Transverse colon (tissue), 4 donors: ENCODE measurements at regions not wholly inside any gene's neighbourhood (a gene's known extent, or its start where the extent isn't known, plus 50 kb on each side); places are given as distances from the start of the nearest gene placed in this dataset.

Source experiments
- DNase-seq: peaks from one replicate; pipeline ENCODE4 v3.0.0-alpha.2; 2019
- H3K27ac ChIP-seq, 4 donors: fragments of 200-600 bp; sonication (generic); 2 replicates each; pipeline ENCODE4 v1.5.1; 2016 to 2018; ENCODE audit warnings: inconsistent platforms in 4 of 4
- H3K27me3 ChIP-seq: fragments of 200-600 bp; sonication (generic); 2 replicates; pipeline ENCODE4 v1.5.1; 2017; ENCODE audit warnings: inconsistent platforms
- H3K36me3 ChIP-seq, 4 donors: fragments of 200-600 bp; sonication (generic); 2 replicates each; pipeline ENCODE4 v1.5.1; 2017 to 2019; ENCODE audit warnings: inconsistent platforms in 4 of 4
- H3K4me1 ChIP-seq, 4 donors: fragments of 200-600 bp; sonication (generic); 2 replicates each; pipeline ENCODE4 v1.5.1; 2017 to 2020; ENCODE audit warnings: inconsistent platforms in 4 of 4
- H3K4me3 ChIP-seq, 4 donors: fragments of 200-600 bp; sonication (generic); 1 replicate in 1 of 4; 2 replicates in 3 of 4; pipeline versions ENCODE4 v1.5.1 to v1.6.1; 2017 to 2019; ENCODE audit warnings: inconsistent platforms in 4 of 4
- H3K9me3 ChIP-seq, 2 donors: fragments of 200-600 bp; sonication (generic); 2 replicates each; pipeline ENCODE4 v1.5.1; 2017 to 2019; ENCODE audit warnings: inconsistent platforms in 2 of 2
- CTCF ChIP-seq, 5 experiments: fragments of 200-600 bp in 3 of 5; fragments of 450-650 bp in 2 of 5; sonication (generic) in 3 of 5; IDR thresholded peaks; 1 replicate in 2 of 5; 2 replicates in 3 of 5; pipeline ENCODE4 v1.5.1; 2016 to 2017; ENCODE audit warnings: antibody characterized with exemption in 5 of 5, inconsistent platforms in 3 of 5, mild to moderate bottlenecking in 2 of 5, moderate library complexity in 1 of 5
- EP300 ChIP-seq: sonication (generic); formaldehyde crosslinking; IDR thresholded peaks from one replicate; pipeline ENCODE4 v1.6.1; 2017; ENCODE audit warnings: antibody characterized with exemption, low read depth
- POLR2A ChIP-seq: fragments of 450-650 bp; IDR thresholded peaks from one replicate; pipeline ENCODE4 v1.6.1; 2016; ENCODE audit warnings: antibody characterized with exemption, mild to moderate bottlenecking, moderate library complexity
- POLR2AphosphoS5 ChIP-seq, 3 donors: sonication (generic); formaldehyde crosslinking; IDR thresholded peaks; one replicate each; pipeline ENCODE4 v1.6.1; 2016; ENCODE audit warnings: antibody characterized with exemption in 3 of 3
- WGBS, 2 donors: methylation state at CpG; one replicate each; pipeline ENCODE4 v1.1.5; 2018; ENCODE audit warnings: low coverage in 1 of 2; 5-methylcytosine and 5-hydroxymethylcytosine counted together
- in situ Hi-C, 4 donors: fragments of 200-750 bp; cut with MboI; loops; one replicate each; pipeline versions ENCODE4 v1.15.0 to v1.15.1; 2017; ENCODE audit warnings: low sequenced_read_pairs in 3 of 4, low pct_ligation_motif_present in 1 of 4, low pct_unique_long_range_greater_than_20kb in 1 of 4
- intact Hi-C: fragments of 100-400 bp; cut with DNase I; formaldehyde crosslinking; loops from one replicate; pipeline ENCODE4 v1.15.1; 2023; ENCODE audit warnings: low total_unique reads

GRCh38 chr10:124313374-124313773 is 105.3 kb downstream of the OAT start:
- in situ Hi-C loops, result no loop called here
- intact Hi-C loops, result loop anchor here (5.0 kb wide), 1 partner anchor 2001 kb away; no protein-coding TSS in a partner anchor
- Histone ChIP-seq H3K4me3 (no peak overlapping the region), H3K27me3 (no peaks in the 10 kb centered on the region), H3K36me3 (no peaks in the 10 kb centered on the region), H3K4me1 (no peaks in the 10 kb centered on the region), H3K9me3 (no peaks in the 10 kb centered on the region), H3K27ac (no peak overlapping the region)
- DNase-seq, result no peak
- TF ChIP-seq CTCF (IDR thresholded peaks at IDR 0.05), result no peak
- TF ChIP-seq EP300, result no peak
- no peak for TF ChIP-seq POLR2AphosphoS5 (IDR thresholded peaks at IDR 0.05)
- no peak for TF ChIP-seq POLR2A
- WGBS, 2 donors, result 90% methylated on average over 2 to 4 of the region's 4 CpGs

DNA sequence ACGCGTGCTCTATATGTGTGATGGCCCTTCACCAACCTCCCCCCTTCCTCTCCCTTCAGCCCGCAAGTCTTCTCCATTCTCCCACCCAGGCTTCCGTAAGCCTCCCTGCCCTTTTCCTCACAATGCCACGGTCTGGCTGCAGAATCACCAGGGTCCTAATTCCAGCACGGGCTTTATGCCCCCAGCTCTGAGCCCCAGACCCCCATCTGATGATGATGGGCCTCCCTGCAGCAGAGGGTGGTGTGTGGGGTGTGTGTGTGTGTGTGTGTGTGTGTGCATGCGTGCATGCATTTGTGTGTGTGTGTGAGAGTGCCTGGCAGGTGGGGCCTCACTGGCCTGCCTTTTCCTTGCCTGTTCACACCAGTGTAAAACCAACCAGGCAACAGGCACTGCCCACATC is 109.9 kb downstream of the OAT start:
- Histone ChIP-seq H3K27me3 (no peaks in the 10 kb centered on the region), H3K36me3 (no peaks in the 10 kb centered on the region), H3K9me3 (no peaks in the 10 kb centered on the region), H3K27ac (no peak overlapping the region), H3K4me3 (no peak overlapping the region), H3K4me1 (no peaks in the 10 kb centered on the region)
- no peak for DNase-seq
- intact Hi-C loops, result no loop called here
- 80 to 87% methylated on average over 3 to 7 of the region's 7 CpGs for WGBS, 2 donors
- no peak for TF ChIP-seq CTCF (IDR thresholded peaks at IDR 0.05)
- in situ Hi-C loops, result no loop called here

- intact Hi-C loops, result no loop called here
- TF ChIP-seq EP300 (no peak), POLR2AphosphoS5 (IDR thresholded peaks at IDR 0.05) (no peak), CTCF (IDR thresholded peaks at IDR 0.05) (no peak), POLR2A (no peak)
- WGBS, 2 donors, result 75 to 79% methylated on average over 5 to 16 of the region's 16 CpGs
Observed at GRCh38 chr10:124308056-124308645, 110.6 kb downstream of the OAT start.

GRCh38 chr10:124307591-124307990 is 111.1 kb downstream of the OAT start:
- H3K27ac ChIP-seq, result no peak overlapping the region
- no peaks in the 10 kb centered on the region for H3K9me3 ChIP-seq
- intact Hi-C loops, result no loop called here
- no peaks in the 10 kb centered on the region for H3K4me1 ChIP-seq
- H3K4me3 ChIP-seq, result no peak overlapping the region
- no peak for DNase-seq
- whole genome bisulfite sequencing, 2 donors, result 86% methylated on average over 17 of the region's 17 CpGs; no CpG with 5 or more reads in 1 of the 2 donors
- in situ Hi-C loops, result no loop called here
- H3K36me3 ChIP-seq, result no peaks in the 10 kb centered on the region
- H3K27me3 ChIP-seq, result no peaks in the 10 kb centered on the region
- TF ChIP-seq EP300 (no peak), POLR2A (no peak), CTCF (IDR thresholded peaks at IDR 0.05) (no peak), POLR2AphosphoS5 (IDR thresholded peaks at IDR 0.05) (no peak)

More at GRCh38 chr10:124308056-124308645, 110.6 kb downstream of the OAT start:
- Histone ChIP-seq H3K27ac (no peak overlapping the region), H3K4me3 (no peak overlapping the region), H3K4me1 (no peaks in the 10 kb centered on the region), H3K36me3 (no peaks in the 10 kb centered on the region), H3K9me3 (no peaks in the 10 kb centered on the region), H3K27me3 (no peaks in the 10 kb centered on the region)
- in situ Hi-C loops, result no loop called here
- no peak for DNase-seq
